Neural progenitor cell (in vitro differentiated cells): ENCODE measurements at regions not wholly inside any gene's neighbourhood (a gene's known extent, or its start where the extent isn't known, plus 50 kb on each side); places are given as distances from the start of the nearest gene placed in this dataset.

Experiments
- CTCF ChIP-seq: fragments of 200-600 bp; sonication (generic); IDR thresholded peaks from 2 replicates; pipeline ENCODE4 v1.5.1; 2017; ENCODE audit warnings: antibody characterized with exemption, mild to moderate bottlenecking
- EZH2 ChIP-seq: fragments of 200-600 bp; sonication (generic); IDR thresholded peaks from 2 replicates; pipeline ENCODE4 v1.6.1; 2017; ENCODE audit warnings: antibody characterized with exemption, mild to moderate bottlenecking, moderate library complexity

- TF ChIP-seq CTCF (no peak), EZH2 (no peak)
These were observed 534.0 kb upstream of the JARID2 start for GRCh38 chr6:14711704-14712379.
